HL-60 (cell line): ENCODE measurements at regions not wholly inside any gene's neighbourhood (a gene's known extent, or its start where the extent isn't known, plus 50 kb on each side); places are given as distances from the start of the nearest gene placed in this dataset.

Experiments
- DNase-seq, 2 experiments: peaks; one replicate each; pipeline ENCODE4 v3.0.0-alpha.2; 2010 to 2020; ENCODE audit warnings: low read depth in 1 of 2, low spot score in 1 of 2
- H3K27ac ChIP-seq: fragments of 250-450 bp; sonication (Bioruptor Pico); replicated peaks from 2 replicates; pipeline ENCODE4 v1.5.1; 2020; ENCODE audit warnings: mild to moderate bottlenecking, moderate library complexity
- H3K27me3 ChIP-seq: fragments of 250-450 bp; sonication (Bioruptor Pico); 2 replicates; pipeline ENCODE4 v1.5.1; 2021; ENCODE audit warnings: mild to moderate bottlenecking, moderate library complexity; ENCODE audit not compliant: insufficient read depth, poor library complexity, severe bottlenecking
- H3K4me3 ChIP-seq: replicated peaks from 2 replicates; pipeline ENCODE4 v1.5.1; 2011; ENCODE audit warnings: mild to moderate bottlenecking, control low read depth, low read length; ENCODE audit not compliant: insufficient read depth
- CTCF ChIP-seq: IDR thresholded peaks from one replicate; pipeline ENCODE4 v1.5.1; 2011; ENCODE audit warnings: low read length, control low read depth, inconsistent platforms; ENCODE audit not compliant: insufficient read depth
- GABPA ChIP-seq: IDR thresholded peaks from 2 replicates; pipeline ENCODE4 v1.6.1; 2012; ENCODE audit warnings: low read depth
- POLR2AphosphoS5 ChIP-seq: IDR thresholded peaks from 2 replicates; pipeline ENCODE4 v1.6.1; 2012; ENCODE audit warnings: low read depth
- REST ChIP-seq: IDR thresholded peaks from 2 replicates; pipeline ENCODE4 v1.6.1; 2012; ENCODE audit warnings: low read depth; ENCODE audit not compliant: insufficient replicate concordance
- SPI1 ChIP-seq: IDR thresholded peaks from 2 replicates; pipeline ENCODE4 v1.6.1; 2012; ENCODE audit warnings: low read depth, mild to moderate bottlenecking, borderline replicate concordance

GRCh38 chr6:145119081-145119480 is 616.2 kb downstream of the EPM2A start:
- DNase-seq = no peak
- no peak for TF ChIP-seq POLR2AphosphoS5
- no peak for TF ChIP-seq GABPA
- TF ChIP-seq CTCF = no peak
- TF ChIP-seq SPI1 = no peak
- no peak for TF ChIP-seq REST
- Histone ChIP-seq H3K27me3 (no peaks in the 10 kb centered on the region), H3K4me3 (no peak overlapping the region), H3K27ac (no peak overlapping the region)

- H3K27me3 ChIP-seq = peaks cover 2% of the 10 kb centered on the region
- TF ChIP-seq GABPA = no peak
- no peak for TF ChIP-seq REST
- no peak for TF ChIP-seq SPI1
- no peak for TF ChIP-seq CTCF
- TF ChIP-seq POLR2AphosphoS5 = no peak
- no peak overlapping the region for H3K4me3 ChIP-seq
- no peak for DNase-seq
- no peak overlapping the region for H3K27ac ChIP-seq
Measured at GRCh38 chr6:145132709-145133108, 602.6 kb downstream of the EPM2A start.

- Histone ChIP-seq H3K4me3 (no peak overlapping the region), H3K27ac (no peak overlapping the region), H3K27me3 (peaks cover 2% of the 10 kb centered on the region)
- no peak for DNase-seq
- TF ChIP-seq REST (no peak), GABPA (no peak)
Measured at GRCh38 chr6:145135702-145136101, 599.6 kb downstream of the EPM2A start.

- no peak for DNase-seq
- H3K27me3 ChIP-seq = peaks cover 2% of the 10 kb centered on the region
- TF ChIP-seq REST = no peak
- TF ChIP-seq POLR2AphosphoS5 = no peak
- H3K4me3 ChIP-seq = no peak overlapping the region
- H3K27ac ChIP-seq = no peak overlapping the region
Measured at GRCh38 chr6:145137425-145137824, 597.9 kb downstream of the EPM2A start.
